H7 (cell line): ENCODE measurements at regions not wholly inside any gene's neighbourhood (a gene's known extent, or its start where the extent isn't known, plus 50 kb on each side); places are given as distances from the start of the nearest gene placed in this dataset.
"Not testable (repeated sequence)": the region's sequence is repeated elsewhere in the genome, so short reads cannot be mapped to it uniquely, and the experiment has no call there.

Source experiments
- DNase-seq: peaks from one replicate; pipeline ENCODE4 v3.0.0; 2012
- H3K27me3 ChIP-seq: 2 replicates; pipeline ENCODE4 v1.6.0; 2011; ENCODE audit warnings: mild to moderate bottlenecking, low read length; ENCODE audit not compliant: control insufficient read depth, insufficient read depth
- H3K36me3 ChIP-seq: replicated peaks from 2 replicates; pipeline ENCODE4 v1.5.1; 2011; ENCODE audit warnings: low read length; ENCODE audit not compliant: control insufficient read depth, insufficient read depth
- H3K4me3 ChIP-seq: 2 replicates; pipeline ENCODE4 v1.5.1; 2011; ENCODE audit warnings: low read depth, mild to moderate bottlenecking, control low read depth, low read length, moderate library complexity; ENCODE audit not compliant: insufficient read depth

- H3K4me3 ChIP-seq: no peak overlapping the region
Measured at GRCh38 chr3:16769525-16769924, 115.2 kb upstream of the PLCL2 start.

GRCh38 chr3:16770021-16770420, 114.7 kb upstream of the PLCL2 start:
- Histone ChIP-seq H3K27me3 (no peaks in the 10 kb centered on the region), H3K4me3 (no peak overlapping the region), H3K36me3 (no peaks in the 10 kb centered on the region)
- DNase-seq: no peak

More at GRCh38 chr3:16769525-16769924, 115.2 kb upstream of the PLCL2 start:
- Histone ChIP-seq H3K36me3 (no peaks in the 10 kb centered on the region), H3K27me3 (no peaks in the 10 kb centered on the region)
- DNase-seq: no peak

- DNase-seq: no peak
- no peak overlapping the region for H3K4me3 ChIP-seq
- no peaks in the 10 kb centered on the region for H3K27me3 ChIP-seq
- H3K36me3 ChIP-seq: no peaks in the 10 kb centered on the region
Measured at GRCh38 chr3:16770792-16771191, 114.0 kb upstream of the PLCL2 start.

- not testable (repeated sequence) for H3K27me3 ChIP-seq, DNase-seq, H3K4me3 ChIP-seq, H3K36me3 ChIP-seq
Measured at GRCh38 chr3:16773594-16773993, 111.2 kb upstream of the PLCL2 start.

DNA sequence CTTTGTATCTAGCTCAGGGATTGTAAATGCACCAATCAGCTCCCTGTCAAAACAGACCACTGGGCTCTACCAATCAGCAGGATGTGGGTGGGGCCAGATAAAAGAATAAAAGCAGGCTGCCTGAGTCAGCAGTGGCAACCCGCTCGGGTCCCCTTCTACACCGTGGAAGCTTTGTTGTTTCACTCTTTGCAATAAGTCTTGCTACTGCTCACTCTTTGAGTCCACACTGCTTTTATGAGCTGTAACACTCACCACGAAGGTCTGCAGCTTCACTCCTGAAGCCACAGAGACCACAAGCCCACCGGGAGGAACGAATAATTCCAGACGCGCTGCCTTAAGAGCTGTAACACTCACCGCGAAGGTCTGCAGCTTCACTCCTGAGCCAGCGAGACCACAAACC, 110.2 kb upstream of the PLCL2 start:
- not testable (repeated sequence) for H3K36me3 ChIP-seq, H3K4me3 ChIP-seq, H3K27me3 ChIP-seq, DNase-seq

DNA sequence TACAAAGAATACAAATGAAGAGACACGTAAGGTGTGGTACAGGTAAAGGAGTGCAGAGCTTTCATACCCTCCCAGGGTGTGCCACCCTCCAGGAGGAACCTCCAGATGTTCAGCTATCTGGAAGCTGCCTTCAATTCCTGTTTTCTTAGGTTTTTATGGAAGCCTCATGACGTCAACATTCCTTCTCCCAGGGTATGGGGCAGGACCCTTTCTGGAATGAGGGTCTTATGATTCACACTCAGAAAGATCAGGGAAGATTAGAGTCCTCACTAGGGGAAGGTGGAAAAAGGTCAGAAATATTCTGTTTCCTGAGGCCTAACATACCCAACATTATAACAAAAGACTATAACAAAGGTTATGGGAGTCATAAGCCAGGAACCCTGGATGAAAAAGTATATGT, 99.8 kb upstream of the PLCL2 start:
- H3K27me3 ChIP-seq: no peaks in the 10 kb centered on the region
- DNase-seq: no peak
- no peak overlapping the region for H3K4me3 ChIP-seq
- no peaks in the 10 kb centered on the region for H3K36me3 ChIP-seq

DNA sequence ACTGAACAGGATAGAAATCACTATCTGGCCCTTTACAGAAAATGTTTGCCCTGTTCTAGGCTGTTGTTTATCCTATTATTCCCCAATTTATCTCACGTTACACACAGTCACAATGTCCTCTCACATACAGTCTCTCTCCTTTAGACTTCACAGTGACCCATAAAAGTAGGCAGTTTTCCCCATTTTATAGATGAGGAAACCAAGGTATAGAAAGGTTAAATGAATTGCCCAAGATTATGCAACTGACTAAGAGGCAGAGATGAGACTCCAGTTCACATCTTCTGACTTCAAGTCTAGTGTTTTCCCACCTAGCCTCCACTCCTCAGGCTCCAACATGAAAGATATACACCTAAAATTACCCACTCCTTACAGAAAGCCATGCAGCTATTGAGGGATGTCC, 99.3 kb upstream of the PLCL2 start:
- H3K4me3 ChIP-seq: no peak overlapping the region
- H3K36me3 ChIP-seq: no peaks in the 10 kb centered on the region
- H3K27me3 ChIP-seq: no peaks in the 10 kb centered on the region
- DNase-seq: no peak

GRCh38 chr3:16788440-16789056, 96.2 kb upstream of the PLCL2 start:
- DNase-seq: no peak
- H3K27me3 ChIP-seq: no peaks in the 10 kb centered on the region
- no peaks in the 10 kb centered on the region for H3K36me3 ChIP-seq
- no peak overlapping the region for H3K4me3 ChIP-seq

GRCh38 chr3:16789344-16790120, 95.2 kb upstream of the PLCL2 start:
- Histone ChIP-seq H3K4me3 (no peak overlapping the region), H3K27me3 (no peaks in the 10 kb centered on the region), H3K36me3 (no peaks in the 10 kb centered on the region)
- no peak for DNase-seq

DNA sequence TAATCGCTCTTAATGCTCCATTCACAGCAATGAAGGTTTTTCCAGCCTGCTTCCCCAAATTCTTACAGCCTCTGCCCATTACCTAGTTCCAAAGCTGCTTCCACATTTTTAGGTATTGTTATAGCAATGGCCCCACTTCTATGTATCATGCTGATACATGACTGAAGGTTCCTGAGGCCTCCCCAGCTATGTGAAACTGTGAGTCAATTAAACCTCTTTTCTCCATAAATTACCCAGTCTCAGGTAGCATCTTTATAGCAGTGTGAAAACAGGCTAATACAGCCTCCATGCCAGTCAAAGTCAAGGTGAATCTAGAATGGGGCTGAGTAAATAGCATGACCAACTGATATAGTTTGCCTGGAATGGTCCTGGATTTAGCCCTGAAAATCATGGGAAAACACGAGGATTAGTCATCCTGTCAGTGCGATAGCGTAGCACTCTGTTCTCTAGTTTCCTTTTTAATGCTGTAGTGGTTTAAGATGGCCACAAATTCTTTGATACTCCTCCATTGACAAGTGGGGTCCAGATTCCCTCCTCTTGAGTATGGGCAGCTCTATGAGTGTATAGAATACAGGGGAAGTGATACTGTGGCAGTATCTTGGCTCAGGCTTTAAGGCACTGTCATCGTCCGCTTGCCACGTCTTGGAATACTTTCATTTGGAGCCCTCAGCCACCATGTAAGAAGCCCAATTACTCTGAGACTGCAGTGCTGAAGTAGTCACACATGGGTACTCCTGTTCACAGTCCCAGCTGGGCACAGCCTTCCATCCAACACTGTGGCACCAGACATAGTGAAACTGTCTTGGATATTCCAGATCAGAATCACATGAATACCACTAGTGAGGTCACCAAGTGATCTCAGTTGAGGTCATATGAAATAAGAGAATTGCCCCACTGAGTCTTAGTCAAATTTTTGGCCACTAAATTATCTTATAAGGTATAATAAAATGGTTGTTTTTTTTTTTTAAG, 94.0 kb upstream of the PLCL2 start:
- Histone ChIP-seq H3K27me3 (no peaks in the 10 kb centered on the region), H3K4me3 (no peak overlapping the region), H3K36me3 (no peaks in the 10 kb centered on the region)
- no peak for DNase-seq

DNA sequence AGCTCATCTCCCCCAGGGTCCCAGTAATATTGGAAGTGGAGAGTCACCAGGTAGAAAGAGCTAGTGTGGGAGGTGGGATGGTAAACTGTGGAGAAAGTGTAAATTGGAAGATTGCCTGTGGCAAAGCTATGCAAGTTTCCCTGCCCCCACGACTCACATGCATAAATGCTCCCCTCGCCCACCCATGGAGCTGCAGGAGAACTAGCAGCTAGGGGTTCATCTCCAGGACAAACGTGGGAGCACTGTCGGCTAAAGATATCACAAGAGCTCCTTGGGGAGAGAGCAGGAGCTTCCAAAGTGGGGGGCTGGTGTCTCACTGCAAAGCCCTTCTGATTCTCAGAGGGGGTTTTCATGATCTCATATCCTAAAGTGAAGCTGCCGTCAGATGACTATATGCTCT, 91.4 kb upstream of the PLCL2 start:
- no peak overlapping the region for H3K4me3 ChIP-seq
- no peak for DNase-seq

GRCh38 chr3:16794257-16794656, 90.5 kb upstream of the PLCL2 start:
- Histone ChIP-seq H3K27me3 (no peaks in the 10 kb centered on the region), H3K36me3 (no peaks in the 10 kb centered on the region), H3K4me3 (no peak overlapping the region)
- no peak for DNase-seq

More for the DNA sequence above, 91.4 kb upstream of the PLCL2 start:
- Histone ChIP-seq H3K27me3 (no peaks in the 10 kb centered on the region), H3K36me3 (no peaks in the 10 kb centered on the region)

- H3K4me3 ChIP-seq: no peak overlapping the region
- no peak for DNase-seq
- no peaks in the 10 kb centered on the region for H3K36me3 ChIP-seq
- H3K27me3 ChIP-seq: no peaks in the 10 kb centered on the region
Measured at GRCh38 chr3:16795581-16795980, 89.2 kb upstream of the PLCL2 start.

- no peak for DNase-seq
- Histone ChIP-seq H3K27me3 (no peaks in the 10 kb centered on the region), H3K36me3 (no peaks in the 10 kb centered on the region), H3K4me3 (no peak overlapping the region)
Measured at GRCh38 chr3:16797831-16798230, 86.9 kb upstream of the PLCL2 start.

DNA sequence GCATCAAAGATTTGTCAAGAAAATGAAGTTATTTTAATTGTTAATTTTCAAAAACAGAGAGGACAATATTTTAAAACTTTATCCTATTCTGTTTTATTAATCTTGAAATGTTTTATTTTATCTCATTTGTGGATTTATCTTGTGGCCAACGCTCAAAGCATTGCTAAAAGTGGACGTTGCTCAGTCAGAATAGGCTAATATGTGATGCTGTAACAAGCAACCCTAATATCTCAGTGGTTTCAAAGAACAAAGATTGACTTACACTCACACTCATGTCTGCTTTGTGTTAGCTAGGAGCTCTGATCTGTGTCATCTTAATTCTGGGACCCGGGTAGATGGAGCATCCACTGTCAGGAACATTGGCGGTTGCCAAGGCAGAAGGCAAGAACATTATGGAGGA, 86.0 kb upstream of the PLCL2 start:
- DNase-seq: no peak
- H3K27me3 ChIP-seq: no peaks in the 10 kb centered on the region
- H3K4me3 ChIP-seq: no peak overlapping the region
- no peaks in the 10 kb centered on the region for H3K36me3 ChIP-seq
